A549 (cell line): ENCODE measurements at regions not wholly inside any gene's neighbourhood (a gene's known extent, or its start where the extent isn't known, plus 50 kb on each side); places are given as distances from the start of the nearest gene placed in this dataset.

ENCODE experiments used
- ATAC-seq, 2 experiments: fragments of 200-7000 bp in 1 of 2; fragments of >200 bp in 1 of 2; cut with Nextera tagmentation in 1 of 2; cut with Tn5 transposase in 1 of 2; 3 replicates each; pipeline versions ENCODE4 v1.8.0 to v1.9.1; 2018 to 2020; ENCODE audit warnings: mild to moderate bottlenecking in 1 of 2, moderate library complexity in 1 of 2
- CTCF ChIA-PET: fragments of 300-600 bp; sonication (Branson Sonifier 250); formaldehyde crosslinking; extraction: SDS; loops from one replicate; lab custom pipeline; 2021; ENCODE audit warnings: antibody characterized with exemption, inconsistent platforms; lab: Yijun Ruan, JAX
- POLR2A ChIA-PET: fragments of 350-600 bp; formaldehyde crosslinking; extraction: SDS; loops from one replicate; lab custom pipeline; 2021; ENCODE audit warnings: antibody characterized with exemption, inconsistent platforms; lab: Yijun Ruan, JAX
- DNase-seq, 2 experiments: peaks; one replicate each; pipeline versions ENCODE4 v3.0.0 to v3.0.0-alpha.2; 2011 to 2016; ENCODE audit warnings: low read depth in 1 of 2, low spot score in 1 of 2
- FAIRE-seq: peaks from 2 replicates; lab custom pipeline; 2011; peaks lifted over from hg19 to GRCh38; lab: Jason Lieb, UNC
- H3K27ac ChIP-seq, 2 experiments: fragments of >200 bp; sonication (Bioruptor Twin); formaldehyde crosslinking; 3 replicates each; pipeline ENCODE4 v1.5.1; 2016 to 2017
- H3K4me1 ChIP-seq: fragments of >200 bp; sonication (Bioruptor Twin); formaldehyde crosslinking; 3 replicates; pipeline ENCODE4 v1.6.1; 2016
- H3K4me2 ChIP-seq: fragments of >200 bp; sonication (Bioruptor Twin); formaldehyde crosslinking; 3 replicates; pipeline ENCODE4 v1.6.1; 2016
- H3K4me3 ChIP-seq: fragments of >200 bp; sonication (Bioruptor Twin); formaldehyde crosslinking; 3 replicates; pipeline ENCODE4 v1.5.1; 2016
- H3K9me3 ChIP-seq: fragments of >200 bp; sonication (Bioruptor Twin); formaldehyde crosslinking; 3 replicates; pipeline ENCODE4 v1.6.1; 2016
- CBX8 ChIP-seq: fragments of 200-600 bp; sonication (generic); IDR thresholded peaks from 2 replicates; pipeline ENCODE4 v1.6.1; 2016
- CEBPB ChIP-seq, 2 experiments: fragments of >200 bp in 1 of 2; sonication (Bioruptor Twin) in 1 of 2; formaldehyde crosslinking in 1 of 2; IDR thresholded peaks; 2 replicates each; pipeline ENCODE4 v1.6.1; 2012 to 2016
- CHD4 ChIP-seq: fragments of 200-600 bp; sonication (generic); IDR thresholded peaks from 2 replicates; pipeline ENCODE4 v1.6.1; 2016; ENCODE audit warnings: antibody characterized with exemption, mild to moderate bottlenecking, borderline replicate concordance
- E2F6 ChIP-seq: IDR thresholded peaks from 2 replicates; pipeline ENCODE4 v1.6.1; 2012; ENCODE audit warnings: low read depth, borderline replicate concordance
- EHF ChIP-seq: fragments of 250-450 bp; sonication (Bioruptor Pico); IDR thresholded peaks from 2 replicates; pipeline ENCODE4 v1.5.0; 2020; ENCODE audit warnings: mild to moderate bottlenecking
- ESRRA ChIP-seq: fragments of 150-350 bp; IDR thresholded peaks from 2 replicates; pipeline ENCODE4 v1.6.1; 2014; ENCODE audit warnings: mild to moderate bottlenecking, low read length, borderline replicate concordance
- HEYL ChIP-seq: fragments of 250-450 bp; sonication (Bioruptor Pico); IDR thresholded peaks from 2 replicates; pipeline ENCODE4 v1.8.0; 2021; ENCODE audit warnings: mild to moderate bottlenecking, moderate library complexity
- HOXB13 ChIP-seq: fragments of 250-450 bp; sonication (Bioruptor Pico); IDR thresholded peaks from 2 replicates; pipeline ENCODE4 v1.5.0; 2020; ENCODE audit warnings: low read depth, mild to moderate bottlenecking, moderate library complexity
- JUN ChIP-seq, 2 experiments: fragments of >200 bp; sonication (Bioruptor Twin); formaldehyde crosslinking; IDR thresholded peaks; 2 replicates in 1 of 2; 3 replicates in 1 of 2; pipeline ENCODE4 v1.6.1; 2016 to 2017
- JUNB ChIP-seq: fragments of >200 bp; sonication (Bioruptor Twin); formaldehyde crosslinking; IDR thresholded peaks from 2 replicates; pipeline ENCODE4 v1.6.1; 2016
- KDM5A ChIP-seq: fragments of 200-600 bp; sonication (generic); IDR thresholded peaks from 2 replicates; pipeline ENCODE4 v1.6.1; 2016; ENCODE audit warnings: antibody characterized with exemption, mild to moderate bottlenecking
- MAX ChIP-seq: IDR thresholded peaks from 2 replicates; pipeline ENCODE4 v1.6.1; 2012
- MAZ ChIP-seq: fragments of 150-350 bp; IDR thresholded peaks from 2 replicates; pipeline ENCODE4 v1.6.1; 2014; ENCODE audit warnings: antibody characterized with exemption, low read depth, low read length, borderline replicate concordance
- MYC ChIP-seq: IDR thresholded peaks from 2 replicates; pipeline ENCODE4 v1.6.1; 2012; ENCODE audit warnings: mild to moderate bottlenecking, inconsistent platforms, low read length, improper control_type of control experiment, borderline replicate concordance
- NFE2L2 ChIP-seq: fragments of 150-350 bp; conservative IDR thresholded peaks from 2 replicates; pipeline ENCODE4 v1.6.1; 2014; ENCODE audit warnings: low read length
- NPAS2 ChIP-seq: fragments of 250-450 bp; sonication (Bioruptor Pico); IDR thresholded peaks from 2 replicates; pipeline ENCODE4 v1.8.0; 2022; ENCODE audit warnings: mild to moderate bottlenecking, moderate library complexity, borderline replicate concordance
- POLR2A ChIP-seq: IDR thresholded peaks from 2 replicates; pipeline ENCODE4 v1.6.1; 2012; ENCODE audit warnings: mild to moderate bottlenecking, low read length
- REST ChIP-seq: fragments of 200-600 bp; sonication (generic); IDR thresholded peaks from 2 replicates; pipeline ENCODE4 v1.6.1; 2016; ENCODE audit warnings: antibody characterized with exemption, mild to moderate bottlenecking, moderate library complexity
- RFX5 ChIP-seq: fragments of 450-650 bp; IDR thresholded peaks from 2 replicates; pipeline ENCODE4 v1.7.1; 2014; ENCODE audit warnings: antibody characterized with exemption, mild to moderate bottlenecking, moderate library complexity
- SREBF2 ChIP-seq: fragments of 450-650 bp; IDR thresholded peaks from 2 replicates; pipeline ENCODE4 v1.6.1; 2014; ENCODE audit warnings: mild to moderate bottlenecking, moderate library complexity
- TFCP2L1 ChIP-seq: fragments of 250-450 bp; sonication (Bioruptor Pico); IDR thresholded peaks from 2 replicates; pipeline ENCODE4 v1.5.0; 2021; ENCODE audit warnings: mild to moderate bottlenecking
- TP53 ChIP-seq: fragments of 250-450 bp; sonication (Bioruptor Pico); IDR thresholded peaks from 2 replicates; pipeline ENCODE4 v1.5.0; 2021; ENCODE audit warnings: mild to moderate bottlenecking, moderate library complexity
- ZNF302 ChIP-seq: fragments of 250-450 bp; sonication (Bioruptor Pico); IDR thresholded peaks from 2 replicates; pipeline ENCODE4 v1.9.0; 2021; ENCODE audit warnings: inconsistent platforms, mild to moderate bottlenecking, moderate library complexity
- WGBS: methylation state at CpG from one replicate; pipeline ENCODE4 v1.1.6; 2017; ENCODE audit errors: missing lambda C conversion rate; 5-methylcytosine and 5-hydroxymethylcytosine counted together

- Histone ChIP-seq H3K9me3 (no peaks in the 10 kb centered on the region), H3K27ac (no peak overlapping the region), H3K4me3 (no peak overlapping the region)
- CTCF ChIA-PET: no interaction called here
- WGBS: 71% methylated on average over 1 of the region's 1 CpG
- ATAC-seq (no peak), FAIRE-seq (no peak)
- TF ChIP-seq CHD4 (no peak), MAX (no peak), TFCP2L1 (CRISPR knock-in tag) (no peak), SREBF2 (no peak), HEYL (no peak), EHF (CRISPR knock-in tag) (no peak), JUNB (no peak), NPAS2 (no peak), KDM5A (no peak), ZNF302 (CRISPR knock-in tag) (no peak)
- TF ChIP-seq, all 56 proteins: peak for 0
- no peaks in the 10 kb centered on the region for H3K4me1 ChIP-seq
- POLR2A ChIA-PET: no interaction called here
- H3K4me2 ChIP-seq: no peak overlapping the region
- DNase-seq: no peak
Measured at GRCh38 chr18:39489431-39489830, 1923.8 kb upstream of the CELF4 start.

GRCh38 chr18:39487932-39488331 is 1922.3 kb upstream of the CELF4 start:
- POLR2A ChIA-PET: no interaction called here
- Histone ChIP-seq H3K4me1 (no peaks in the 10 kb centered on the region), H3K4me2 (no peak overlapping the region), H3K4me3 (no peak overlapping the region)
- FAIRE-seq: no peak
- ATAC-seq: no peak
- TF ChIP-seq NFE2L2 (no peak), CHD4 (no peak), MAZ (no peak), SREBF2 (no peak), POLR2A (no peak), E2F6 (no peak), CEBPB (IDR thresholded peaks at IDR 0.05) (no peak), RFX5 (no peak), CBX8 (no peak), MYC (no peak), JUN (IDR thresholded peaks at IDR 0.05) (no peak), NPAS2 (no peak), HOXB13 (CRISPR knock-in tag) (no peak), TP53 (CRISPR knock-in tag) (no peak), REST (no peak)
- TF ChIP-seq, all 56 proteins: peak for 0
- no peak for DNase-seq
- CTCF ChIA-PET: interaction anchor here (0.7 kb wide), 1 partner anchor 65 kb away, joined by 3 read pairs; no protein-coding TSS in a partner anchor
- Histone ChIP-seq H3K9me3 (no peaks in the 10 kb centered on the region), H3K27ac (no peak overlapping the region)
- 53% methylated on average over 3 of the region's 3 CpGs for WGBS

GRCh38 chr18:39486268-39486667 is 1920.7 kb upstream of the CELF4 start:
- H3K27ac ChIP-seq: no peak overlapping the region
- H3K4me2 ChIP-seq: no peak overlapping the region
- TF ChIP-seq HEYL (no peak), ESRRA (no peak), MYC (no peak)
- 67% methylated on average over 3 of the region's 3 CpGs for WGBS
- ATAC-seq (no peak), DNase-seq (no peak), FAIRE-seq (no peak)
- no peaks in the 10 kb centered on the region for H3K4me1 ChIP-seq
- no peaks in the 10 kb centered on the region for H3K9me3 ChIP-seq
- H3K4me3 ChIP-seq: no peak overlapping the region
- ChIA-PET CTCF (no interaction called here), POLR2A (no interaction called here)
